ENCODE measurements at regions not wholly inside any gene's neighbourhood (a gene's known extent, or its start where the extent isn't known, plus 50 kb on each side); places are given as distances from the start of the nearest gene placed in this dataset.

DNA sequence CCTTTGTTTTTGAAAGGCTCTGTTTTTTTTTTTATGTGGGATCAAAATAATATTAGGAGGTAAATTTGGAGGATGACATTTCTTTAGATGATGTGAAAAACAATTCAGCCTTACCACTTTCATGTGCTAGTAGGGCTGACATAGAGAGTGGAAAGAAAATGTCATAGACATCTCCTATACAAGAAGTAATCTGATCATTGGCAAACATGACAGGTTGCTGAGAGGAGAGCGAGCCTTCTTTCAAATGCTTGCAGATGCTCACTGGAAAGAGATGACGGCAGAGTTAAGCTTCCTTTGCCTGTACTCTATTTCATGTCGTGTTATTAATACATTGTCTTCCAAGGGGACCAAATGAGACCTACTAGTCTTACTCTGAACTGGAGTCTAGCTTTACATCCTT, 160.1 kb upstream of the DAP start:
- Histone ChIP-seq H3K4me3 (ENCODE audit: low read depth, low read length, poor library complexity, severe bottlenecking) (no peak overlapping the region), H3K9me2 (ENCODE audit: insufficient read depth, low read length) (no peaks in the 10 kb centered on the region), H3K4me2 (ENCODE audit: low read length) (no peak overlapping the region), H3K4me1 (ENCODE audit: insufficient read depth, low read length, poor library complexity, severe bottlenecking) (no peaks in the 10 kb centered on the region), H3K27ac (ENCODE audit: low read depth, low read length, poor library complexity, severe bottlenecking) (no peak overlapping the region), H4K20me1 (ENCODE audit: insufficient read depth, low read length) (no peaks in the 10 kb centered on the region), H3K9me3 (ENCODE audit: low read length) (no peaks in the 10 kb centered on the region), H3K79me2 (ENCODE audit: insufficient read depth, low read depth, low read length) (no peaks in the 10 kb centered on the region), H3K36me3 (ENCODE audit: insufficient read depth, low read length) (no peaks in the 10 kb centered on the region), H2AFZ (ENCODE audit: low read length) (no peak overlapping the region)
- intact Hi-C loops (cut with micrococcal nuclease; ENCODE audit: unreplicated experiment) = no loop called here
- DNase-seq (ENCODE audit: low spot score) = no peak
- CTCF ChIA-PET (ENCODE audit: unreplicated experiment) = no interaction called here
- POLR2A ChIA-PET = interaction anchor here (0.5 to 0.6 kb wide), 2 partner anchors 18 to 35 kb away, joined by 3 to 5 read pairs; no protein-coding TSS in a partner anchor
- BruUV-seq (replicated peaks) = no TSS peak
- TF ChIP-seq CTCF (conservative IDR thresholded peaks at IDR 0.05; ENCODE audit: low read length) = no peak
- no peak for TF ChIP-seq EZH2phosphoT487 (IDR thresholded peaks at IDR 0.05; ENCODE audit: borderline replicate concordance, low read depth, low read length)

DNA sequence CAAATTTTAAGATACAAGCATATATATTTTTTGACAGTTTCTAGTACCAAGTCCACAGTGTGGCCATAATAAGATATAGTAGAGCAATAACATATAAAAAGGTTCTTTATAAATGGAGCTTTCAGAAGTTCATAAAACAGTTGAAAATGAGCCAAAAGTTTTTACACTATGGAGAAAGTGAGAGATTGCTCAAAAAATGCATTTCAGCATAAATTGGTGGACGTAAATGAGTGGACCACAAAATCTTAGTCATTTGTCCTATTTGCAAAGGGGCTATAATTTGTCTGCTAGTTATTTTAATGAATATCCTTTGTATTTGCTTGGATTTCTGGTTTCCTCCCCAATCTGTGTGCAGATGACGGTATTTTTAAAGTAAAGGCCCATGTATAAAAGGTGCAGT, 159.4 kb upstream of the DAP start:
- CTCF ChIA-PET (ENCODE audit: unreplicated experiment) = no interaction called here
- BruUV-seq (replicated peaks) = no TSS peak
- no peaks in the 10 kb centered on the region for H3K9me3 ChIP-seq (ENCODE audit: low read length)
- no peaks in the 10 kb centered on the region for H3K36me3 ChIP-seq (ENCODE audit: insufficient read depth, low read length)
- POLR2A ChIA-PET = interaction anchor here (0.6 kb wide), 1 partner anchor 1398 kb away, joined by 4 read pairs; no protein-coding TSS in a partner anchor
- no peaks in the 10 kb centered on the region for H3K4me1 ChIP-seq (ENCODE audit: insufficient read depth, low read length, poor library complexity, severe bottlenecking)
- H3K4me2 ChIP-seq (ENCODE audit: low read length) = no peak overlapping the region
- H3K9me2 ChIP-seq (ENCODE audit: insufficient read depth, low read length) = no peaks in the 10 kb centered on the region
- no peaks in the 10 kb centered on the region for H3K79me2 ChIP-seq (ENCODE audit: insufficient read depth, low read depth, low read length)
- H2AFZ ChIP-seq (ENCODE audit: low read length) = no peak overlapping the region
- no peak overlapping the region for H3K27ac ChIP-seq (ENCODE audit: low read depth, low read length, poor library complexity, severe bottlenecking)
- H4K20me1 ChIP-seq (ENCODE audit: insufficient read depth, low read length) = no peaks in the 10 kb centered on the region
- DNase-seq (ENCODE audit: low spot score) = no peak
- TF ChIP-seq CTCF (conservative IDR thresholded peaks at IDR 0.05; ENCODE audit: low read length) (no peak), EZH2phosphoT487 (IDR thresholded peaks at IDR 0.05; ENCODE audit: borderline replicate concordance, low read depth, low read length) (no peak)
- H3K4me3 ChIP-seq (ENCODE audit: low read depth, low read length, poor library complexity, severe bottlenecking) = no peak overlapping the region
- intact Hi-C loops (cut with micrococcal nuclease; ENCODE audit: unreplicated experiment) = no loop called here

- intact Hi-C loops (cut with micrococcal nuclease; ENCODE audit: unreplicated experiment) = no loop called here
- TF ChIP-seq EZH2phosphoT487 (IDR thresholded peaks at IDR 0.05; ENCODE audit: borderline replicate concordance, low read depth, low read length) (no peak), CTCF (conservative IDR thresholded peaks at IDR 0.05; ENCODE audit: low read length) (no peak)
- H3K36me3 ChIP-seq (ENCODE audit: insufficient read depth, low read length) = no peaks in the 10 kb centered on the region
- no peak overlapping the region for H3K4me3 ChIP-seq (ENCODE audit: low read depth, low read length, poor library complexity, severe bottlenecking)
- H3K4me2 ChIP-seq (ENCODE audit: low read length) = no peak overlapping the region
- no peaks in the 10 kb centered on the region for H3K9me2 ChIP-seq (ENCODE audit: insufficient read depth, low read length)
- no peak overlapping the region for H2AFZ ChIP-seq (ENCODE audit: low read length)
- H3K4me1 ChIP-seq (ENCODE audit: insufficient read depth, low read length, poor library complexity, severe bottlenecking) = no peaks in the 10 kb centered on the region
- no peaks in the 10 kb centered on the region for H3K9me3 ChIP-seq (ENCODE audit: low read length)
- POLR2A ChIA-PET = no interaction called here
- CTCF ChIA-PET (ENCODE audit: unreplicated experiment) = no interaction called here
- no peak for DNase-seq (ENCODE audit: low spot score)
- no TSS peak for BruUV-seq (replicated peaks)
- no peak overlapping the region for H3K27ac ChIP-seq (ENCODE audit: low read depth, low read length, poor library complexity, severe bottlenecking)
- no peaks in the 10 kb centered on the region for H4K20me1 ChIP-seq (ENCODE audit: insufficient read depth, low read length)
- H3K79me2 ChIP-seq (ENCODE audit: insufficient read depth, low read depth, low read length) = no peaks in the 10 kb centered on the region
Measured at GRCh38 chr5:10914741-10915480, 153.9 kb upstream of the DAP start.
